ENCODE measurements at regions not wholly inside any gene's neighbourhood (a gene's known extent, or its start where the extent isn't known, plus 50 kb on each side); places are given as distances from the start of the nearest gene placed in this dataset.

DNA sequence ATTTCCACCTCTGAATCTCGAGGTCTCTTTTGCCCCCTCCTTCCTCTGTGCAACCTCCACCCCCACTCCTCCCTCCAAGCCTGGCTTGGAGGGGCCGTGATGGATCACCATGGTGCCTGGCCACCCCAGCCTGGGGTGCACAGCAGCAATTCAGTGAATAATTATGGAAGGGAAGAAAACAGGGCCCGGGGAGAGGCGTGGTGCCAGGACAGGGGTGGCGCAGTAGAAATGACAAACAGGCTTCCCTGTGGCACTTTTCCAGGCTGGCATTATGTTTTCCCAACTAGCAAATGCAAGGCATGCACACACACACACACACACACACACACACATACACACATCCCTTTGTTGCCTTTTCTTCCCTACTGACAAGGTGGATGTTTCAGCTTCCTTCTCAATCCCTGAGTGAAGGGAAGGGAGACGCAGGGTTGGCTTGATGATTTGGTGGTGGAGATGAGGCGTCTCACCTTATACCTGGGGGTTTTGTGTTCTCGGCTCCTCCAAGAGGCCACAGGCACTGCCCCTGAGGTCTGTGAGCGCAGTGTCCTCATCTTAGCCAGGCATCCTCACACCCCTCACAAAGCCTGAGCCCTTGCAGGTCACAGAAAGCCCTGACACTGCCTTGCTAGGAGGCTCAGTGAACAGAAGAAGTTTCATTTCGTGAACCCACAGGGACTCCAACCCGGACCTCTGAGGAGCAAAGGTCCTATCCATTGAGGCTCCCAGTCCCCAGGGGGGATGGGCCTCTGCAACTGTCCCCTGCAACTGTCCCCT is 215.8 kb downstream of the MATN1 start:
- TF ChIP-seq CTCF (optimal IDR thresholded peaks at IDR 0.05 in 1 of 3, IDR thresholded peaks at IDR 0.05 in 1 of 3, conservative IDR thresholded peaks at IDR 0.05 in 1 of 3; ENCODE audit: extremely low read depth in 1 of 3, insufficient read depth in 2 of 3, low read length in 3 of 3), result no peak
- TF ChIP-seq EZH2 (IDR thresholded peaks at IDR 0.05; ENCODE audit: low read length), result no peak

Measured in keratinocyte (primary cell).